Sciatic nerve (tissue), 2 donors: ENCODE measurements at regions not wholly inside any gene's neighbourhood (a gene's known extent, or its start where the extent isn't known, plus 50 kb on each side); places are given as distances from the start of the nearest gene placed in this dataset.
A peak's percentile ranks its signal among the peaks of the same experiment; 100 is the strongest.
"Not testable (repeated sequence)": the region's sequence is repeated elsewhere in the genome, so short reads cannot be mapped to it uniquely, and the experiment has no call there.

Experiments used
- ATAC-seq: fragments of 200-7000 bp; cut with Tn5 transposase; one replicate; pipeline ENCODE4 v1.9.1; 2020; ENCODE audit warnings: mild to moderate bottlenecking, moderate library complexity
- DNase-seq: peaks from one replicate; pipeline ENCODE4 v3.0.0-alpha.2; 2020; ENCODE audit warnings: low spot score
- intact Hi-C: fragments of 100-400 bp; cut with DNase I; formaldehyde crosslinking; loops from one replicate; pipeline ENCODE4 v1.14.2; 2022
- donor health status: DM: no; HTN: no; CAD: no.
- donor health status: DM: no; HTN: no; CAD: no.

DNA sequence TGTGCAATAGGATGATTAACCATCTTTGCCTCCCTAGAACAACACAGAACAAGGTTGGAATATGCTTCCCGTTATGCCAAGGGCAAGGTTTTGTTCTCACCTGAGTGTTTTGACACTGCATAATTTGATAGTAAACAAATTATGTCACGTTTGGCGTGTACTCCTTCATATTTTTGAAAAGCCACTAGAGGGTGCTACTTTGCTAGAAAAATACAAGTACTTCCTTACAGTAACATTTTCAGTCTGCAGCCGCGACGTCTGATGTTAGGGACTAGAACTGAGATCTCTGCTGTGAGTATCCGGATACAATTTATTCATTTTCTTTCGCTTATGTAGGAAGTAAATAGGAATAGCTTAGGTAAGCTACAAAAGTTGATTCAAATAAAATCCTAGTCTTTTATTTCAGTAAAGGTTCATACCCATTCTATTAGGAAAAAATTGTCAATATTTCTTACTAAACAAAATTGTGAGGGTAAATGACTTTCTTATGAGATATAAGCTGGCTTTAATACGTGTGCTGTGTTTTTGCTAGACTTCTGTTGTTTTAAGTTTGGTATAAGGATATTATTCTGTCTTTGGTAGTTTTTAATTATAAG lies 181.1 kb upstream of the WDFY3 start:
- ATAC-seq, result peak; percentile 84
- intact Hi-C loops, result no loop called here
- peak; percentile 65 for DNase-seq

DNA sequence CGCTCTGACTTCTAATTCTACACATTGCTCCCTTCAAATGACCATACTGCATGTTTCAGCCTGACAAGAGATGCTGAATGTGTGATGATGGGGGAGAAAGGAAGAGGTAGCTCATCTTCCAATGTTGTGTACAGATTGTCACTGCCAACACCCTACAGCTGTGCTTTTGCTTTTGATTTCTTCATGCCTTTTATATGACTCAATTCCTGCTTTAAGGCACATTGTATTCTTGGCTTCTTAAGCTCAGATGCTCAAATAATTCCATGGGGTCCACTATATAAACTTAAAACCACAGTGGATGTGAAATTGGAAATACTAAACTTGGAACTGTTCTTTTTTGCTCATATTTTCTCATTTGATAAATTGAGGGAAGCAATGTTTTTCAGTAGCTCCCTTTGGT lies 183.2 kb upstream of the WDFY3 start:
- intact Hi-C loops, result loop anchor here (10.0 kb wide), 1 partner anchor 595 kb away; no protein-coding TSS in a partner anchor
- DNase-seq (no peak), ATAC-seq (peak; percentile 51)

DNA sequence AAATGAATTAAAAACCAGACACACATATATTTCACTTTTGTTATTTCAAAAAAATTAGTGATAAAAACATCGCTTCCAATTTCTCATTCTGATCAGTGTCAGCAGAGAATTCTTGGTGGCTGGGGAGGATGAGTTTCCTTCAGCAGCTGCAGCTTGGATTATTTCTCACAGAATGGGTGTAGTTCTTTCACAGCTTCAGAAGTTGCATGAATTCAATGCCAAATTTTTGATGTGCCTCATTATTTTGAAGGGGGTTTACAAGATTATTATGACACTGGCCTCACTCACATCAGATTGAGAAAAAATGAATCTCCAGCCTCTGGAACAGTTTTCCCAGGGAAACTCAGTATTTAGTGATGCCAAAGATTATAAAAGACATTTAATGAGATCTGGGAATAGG lies 184.9 kb upstream of the WDFY3 start:
- DNase-seq, result no peak
- intact Hi-C loops, result loop anchor here (10.0 kb wide), 1 partner anchor 593 kb away; no protein-coding TSS in a partner anchor
- no peak for ATAC-seq

DNA sequence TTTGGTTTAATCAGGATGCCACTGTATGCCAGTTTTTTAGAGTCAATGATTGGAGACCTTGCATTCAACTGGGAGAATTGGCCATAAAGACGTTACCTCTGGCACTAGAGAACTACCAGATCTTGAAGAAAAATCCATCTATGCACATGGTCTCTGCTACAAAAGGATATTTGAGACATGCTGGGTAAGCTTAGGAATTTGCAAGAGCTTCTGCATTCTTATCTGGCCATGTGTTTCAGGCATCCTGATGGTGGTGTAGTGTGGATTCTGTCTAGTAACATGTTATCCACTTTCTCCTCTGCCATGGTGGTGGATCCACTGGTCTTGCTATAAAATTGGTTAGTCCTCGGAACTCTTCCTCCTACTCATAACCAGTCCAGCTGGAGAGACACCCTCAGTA lies 185.3 kb upstream of the WDFY3 start:
- intact Hi-C loops, result loop anchor here (10.0 kb wide), 1 partner anchor 593 kb away; no protein-coding TSS in a partner anchor
- ATAC-seq, result no peak
- DNase-seq, result no peak

DNA sequence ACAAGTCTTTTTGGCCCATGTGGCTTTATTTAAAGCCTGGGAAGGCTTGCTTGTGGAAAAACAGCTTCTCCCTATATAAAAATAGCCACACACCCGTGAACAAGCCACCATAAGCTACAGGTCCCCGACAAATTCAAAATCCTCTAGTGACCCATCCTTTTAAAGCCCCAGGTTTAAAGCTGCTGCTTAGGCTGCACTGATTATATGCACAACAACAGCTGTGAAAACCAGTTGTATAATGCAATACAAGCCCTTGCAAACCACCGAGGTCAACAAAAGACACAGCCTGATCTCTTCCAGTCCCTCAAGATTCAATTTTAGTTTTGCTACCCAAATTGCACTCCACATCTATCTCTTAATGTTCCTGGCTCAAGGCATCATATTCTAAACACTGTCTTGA lies 186.0 kb upstream of the WDFY3 start:
- DNase-seq (no peak), ATAC-seq (peak; percentile 73)
- intact Hi-C loops, result loop anchor here (10.0 kb wide), 1 partner anchor 592 kb away; no protein-coding TSS in a partner anchor

DNA sequence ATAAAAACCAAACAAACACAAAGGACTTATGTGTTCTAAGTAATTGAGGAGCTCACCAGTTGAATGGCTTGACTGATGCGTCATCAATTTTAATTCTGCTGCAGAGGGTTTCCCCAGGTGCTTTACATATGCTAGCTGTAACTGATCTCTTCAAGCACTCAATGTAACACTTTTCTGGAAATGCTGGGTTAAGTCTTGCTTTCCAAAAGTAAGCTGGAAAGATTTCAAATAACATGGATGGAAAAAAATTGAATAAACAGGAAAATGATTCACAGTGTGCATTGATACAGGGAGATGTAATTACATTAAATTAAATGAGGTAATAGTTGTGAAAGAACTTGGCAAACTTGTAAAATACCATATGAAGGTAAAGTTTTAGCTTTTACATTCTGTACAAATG lies 186.7 kb upstream of the WDFY3 start:
- ATAC-seq, result no peak
- intact Hi-C loops, result loop anchor here (10.0 kb wide), 1 partner anchor 592 kb away; no protein-coding TSS in a partner anchor
- no peak for DNase-seq

DNA sequence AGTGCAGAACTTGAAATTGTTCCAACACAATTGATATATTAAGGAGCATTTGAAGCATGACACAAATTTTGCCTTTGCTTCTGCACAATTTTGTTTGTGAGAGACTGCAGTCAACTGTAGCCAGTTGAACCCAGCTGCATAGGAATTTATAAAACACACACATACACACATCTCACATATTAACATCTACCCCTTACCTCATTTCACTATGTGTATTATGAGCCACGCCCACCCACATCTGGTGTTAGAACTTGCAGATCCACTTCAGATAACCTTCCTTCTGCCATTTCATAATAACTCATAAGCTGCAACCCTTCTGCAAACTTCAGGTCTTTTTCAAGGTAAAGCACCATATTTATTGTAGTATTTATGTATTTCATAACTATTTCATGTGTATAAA lies 188.1 kb upstream of the WDFY3 start:
- intact Hi-C loops, result loop anchor here (10.0 kb wide), 1 partner anchor 590 kb away; no protein-coding TSS in a partner anchor
- DNase-seq (no peak), ATAC-seq (no peak)

DNA sequence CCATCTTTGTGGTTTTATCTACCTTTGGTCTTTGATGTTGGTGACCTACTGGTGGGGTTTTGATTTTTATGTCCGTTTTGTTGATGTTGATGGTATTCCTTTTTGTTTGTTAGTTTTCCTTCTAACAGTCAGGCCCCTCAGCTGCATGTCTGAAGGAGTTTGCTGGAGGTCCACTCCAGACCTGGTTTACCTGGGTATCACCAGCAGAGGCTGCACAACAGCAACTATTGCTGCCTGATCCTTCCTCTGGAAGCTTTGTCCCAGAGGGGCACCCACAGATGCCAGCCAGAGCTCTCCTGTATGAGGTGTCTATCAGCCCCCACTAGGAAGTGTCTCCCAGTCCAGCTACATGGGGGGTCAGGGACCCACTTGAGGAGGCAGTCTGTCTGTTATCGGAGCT lies 199.3 kb upstream of the WDFY3 start:
- intact Hi-C loops, result no loop called here
- ATAC-seq (no peak), DNase-seq (no peak)

DNA sequence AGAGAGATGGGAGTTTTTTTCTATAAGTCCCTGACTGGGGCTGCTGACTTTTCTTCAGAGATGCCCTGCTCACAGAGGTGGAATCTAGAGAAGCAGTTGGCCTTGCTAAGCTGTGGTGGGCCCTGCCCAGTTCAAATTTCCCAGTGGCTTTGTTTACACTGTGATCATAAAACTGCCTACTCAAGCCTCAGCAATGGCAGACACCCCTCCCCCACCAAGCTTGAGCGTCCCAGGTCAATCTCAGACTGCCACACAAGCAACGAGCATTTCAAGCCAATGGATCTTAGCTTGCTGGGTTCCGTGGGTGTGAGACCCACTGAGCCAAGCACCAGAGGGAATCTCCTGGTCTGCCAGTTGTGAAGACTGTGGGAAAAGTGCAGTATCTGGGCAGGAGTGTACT lies 199.8 kb upstream of the WDFY3 start:
- intact Hi-C loops, result no loop called here
- ATAC-seq (no peak), DNase-seq (no peak)

DNA sequence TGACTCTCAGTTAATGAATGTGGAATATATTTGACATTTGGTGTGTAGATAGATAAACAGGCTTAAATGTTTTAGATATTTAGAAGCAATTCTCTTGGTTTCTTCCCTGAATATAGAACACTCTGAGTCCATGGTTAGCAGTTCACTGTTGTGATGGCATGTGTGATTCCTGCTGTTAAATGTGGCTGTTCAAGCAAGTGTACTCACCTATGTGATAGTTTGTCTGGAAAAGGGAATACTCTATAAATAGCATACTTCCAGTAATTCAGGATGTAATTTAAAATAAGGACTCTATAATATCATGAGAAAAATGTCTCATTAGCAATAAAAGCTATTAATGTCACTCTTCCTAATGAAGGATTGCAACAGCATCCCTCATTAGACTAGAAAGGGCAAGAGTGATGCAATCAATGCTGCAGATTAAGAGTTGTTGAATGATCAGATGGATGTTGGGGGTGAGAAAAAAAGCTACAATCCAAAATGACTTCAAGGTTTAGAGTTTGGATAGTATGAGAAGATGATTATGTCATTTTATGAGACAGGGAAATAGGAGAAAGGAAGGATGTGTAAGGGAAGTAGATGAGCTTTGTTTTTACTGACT lies 201.8 kb upstream of the WDFY3 start:
- DNase-seq (no peak), ATAC-seq (no peak)
- intact Hi-C loops, result no loop called here

DNA sequence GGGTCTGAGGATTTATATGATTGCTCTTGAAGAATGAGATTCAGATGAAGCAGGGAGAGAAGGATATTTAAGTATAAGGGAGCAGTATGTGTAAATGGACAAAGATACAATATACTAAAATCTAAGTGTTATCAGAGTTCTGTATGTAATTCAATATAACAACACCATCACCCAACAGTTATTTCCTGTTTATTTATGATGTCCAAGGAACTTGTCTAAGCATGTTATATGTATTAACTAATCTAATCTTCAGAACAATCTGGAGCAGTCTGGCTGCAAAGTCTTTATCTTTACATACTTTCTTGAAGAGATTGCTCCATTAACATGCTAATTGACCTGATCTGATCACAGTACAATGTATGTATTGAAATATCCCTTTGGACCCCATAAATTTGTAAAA lies 203.8 kb upstream of the WDFY3 start:
- DNase-seq (no peak), ATAC-seq (no peak)
- intact Hi-C loops, result no loop called here

DNA sequence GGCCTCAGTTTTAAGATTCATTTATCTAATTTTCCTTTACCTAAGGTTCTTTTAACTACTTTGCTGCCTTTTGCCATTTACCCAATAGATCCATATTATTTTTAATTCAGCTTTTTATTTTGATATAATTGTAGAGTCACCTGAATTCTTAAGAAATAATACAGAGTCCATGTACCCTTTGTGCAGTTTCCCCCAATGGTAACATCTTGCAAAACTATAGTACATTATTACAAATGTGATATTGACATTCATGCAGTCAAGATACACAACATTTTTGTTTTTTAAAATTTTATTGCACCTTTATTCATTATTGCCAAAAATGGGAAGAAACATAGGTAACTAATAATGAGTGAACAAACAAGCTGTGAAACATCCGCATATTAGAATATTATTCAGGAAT lies 208.7 kb upstream of the WDFY3 start:
- ATAC-seq (no peak), DNase-seq (no peak)
- intact Hi-C loops, result no loop called here

DNA sequence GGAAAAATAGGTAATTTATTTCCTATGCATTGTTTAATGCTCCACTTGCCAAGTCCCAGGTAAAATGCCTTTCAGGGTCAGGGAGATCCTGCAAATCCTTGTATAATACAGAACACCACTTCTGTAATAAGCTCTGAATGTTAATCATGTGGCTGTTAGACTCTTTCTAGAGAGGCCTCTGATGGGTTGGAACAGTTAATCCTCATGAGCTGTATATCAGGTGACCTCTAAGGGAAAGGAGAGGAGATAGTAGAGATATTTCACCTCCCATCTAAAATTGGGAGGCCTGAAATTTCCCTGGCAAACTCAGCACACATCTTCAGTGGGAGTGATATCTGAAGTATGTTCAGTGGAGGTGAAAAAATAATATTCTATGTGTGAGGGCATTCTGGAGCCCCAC lies 210.6 kb upstream of the WDFY3 start:
- no peak for ATAC-seq
- DNase-seq, result no peak
- intact Hi-C loops, result no loop called here

DNA sequence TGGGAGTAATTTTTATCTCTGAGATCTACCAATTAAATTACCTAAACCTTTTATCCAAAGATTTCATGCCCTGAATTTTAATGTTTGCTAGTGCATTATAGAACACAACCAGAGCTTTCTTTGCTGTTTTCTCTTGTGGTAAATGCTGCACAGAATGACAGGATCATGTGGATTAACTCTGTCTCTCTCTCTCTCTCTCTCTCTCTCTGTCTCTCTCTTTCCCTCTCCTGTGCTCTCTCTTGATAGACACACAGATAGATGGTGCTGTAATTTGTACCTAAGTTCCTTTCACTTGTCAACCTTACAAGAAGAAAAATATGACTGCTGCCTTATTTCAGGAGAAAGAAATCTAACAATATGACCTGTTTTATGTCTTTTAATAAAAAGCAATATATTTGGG lies 211.2 kb upstream of the WDFY3 start:
- DNase-seq, result no peak
- ATAC-seq, result no peak
- intact Hi-C loops, result no loop called here

DNA sequence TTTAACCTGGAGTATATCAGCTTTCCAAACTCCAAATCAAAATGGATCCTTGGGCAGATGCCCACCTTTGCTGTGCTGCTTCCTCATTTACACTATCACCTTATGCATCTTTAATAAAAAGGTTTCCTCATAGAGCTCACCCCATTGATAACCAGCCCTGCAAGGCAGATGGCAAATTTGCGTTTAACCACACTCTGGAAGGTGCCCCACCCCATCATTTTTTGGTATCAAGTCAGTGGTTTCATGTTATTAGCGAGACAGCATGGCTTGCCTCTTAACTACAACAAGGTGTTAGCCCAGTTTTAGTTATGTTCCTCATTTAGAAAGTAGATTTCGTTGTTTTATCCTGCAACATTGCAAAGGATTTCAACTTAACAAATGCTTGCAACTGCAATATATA lies 214.0 kb upstream of the WDFY3 start:
- DNase-seq, result no peak
- intact Hi-C loops, result no loop called here
- no peak for ATAC-seq

DNA sequence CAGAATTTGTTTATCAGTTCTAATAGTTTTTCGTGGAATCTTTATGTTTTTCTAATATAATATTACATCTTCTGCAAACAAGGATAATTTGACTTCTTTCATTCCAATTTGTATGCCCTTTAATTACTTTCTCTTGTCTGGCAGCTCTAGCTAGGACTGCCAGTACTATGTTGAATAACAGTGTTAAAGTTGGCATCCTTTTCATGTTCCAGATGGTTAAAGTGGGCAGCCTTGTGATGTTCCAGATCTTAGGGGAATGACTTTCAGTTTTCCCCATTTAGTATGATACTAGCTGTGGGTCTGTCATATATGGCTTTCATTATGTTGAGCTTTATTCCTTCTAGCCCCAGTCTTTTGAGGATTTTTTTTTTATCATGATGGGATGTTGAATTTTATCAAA lies 220.6 kb upstream of the WDFY3 start:
- ATAC-seq, result no peak
- intact Hi-C loops, result no loop called here
- no peak for DNase-seq

DNA sequence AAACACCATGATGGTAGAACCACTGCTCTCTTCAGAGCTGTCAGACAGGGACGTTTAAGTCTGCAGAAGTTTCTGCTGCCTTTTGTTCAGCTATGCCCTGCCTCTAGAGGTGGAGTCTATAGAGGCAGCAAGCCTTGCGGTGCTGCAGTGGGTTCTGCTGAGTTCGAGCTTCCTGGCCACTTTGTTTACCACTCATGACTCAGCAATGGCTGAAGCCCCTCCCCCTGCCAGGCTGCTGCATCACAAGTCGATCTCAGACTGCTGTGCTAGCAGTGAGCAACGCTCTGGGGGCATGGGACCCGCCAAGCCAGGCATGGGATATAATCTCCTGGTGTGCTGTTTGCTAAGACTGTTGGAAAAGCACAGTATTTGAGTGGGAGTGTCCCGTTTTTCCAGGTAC lies 229.5 kb upstream of the WDFY3 start:
- ATAC-seq, intact Hi-C loops: not testable (repeated sequence)

DNA sequence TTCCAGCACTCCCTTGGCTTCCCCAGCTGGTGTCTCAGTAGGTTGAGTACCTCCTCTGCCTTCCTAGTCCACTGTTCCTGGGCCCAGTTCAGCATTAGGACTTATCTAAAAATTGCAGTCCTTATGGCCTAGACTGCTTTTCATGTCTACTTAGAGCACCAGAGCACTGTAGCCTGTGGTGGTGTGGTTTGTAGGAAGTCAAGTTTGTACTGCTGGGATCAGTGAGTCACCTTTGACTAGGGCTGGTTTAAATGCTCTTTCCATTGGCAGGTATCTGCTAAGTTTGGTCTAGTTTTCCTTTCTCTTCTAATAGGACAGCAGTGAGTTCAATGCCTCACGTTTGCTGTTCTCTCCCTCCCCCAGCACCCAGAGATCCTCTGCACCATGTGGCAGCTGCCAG lies 233.6 kb upstream of the WDFY3 start:
- DNase-seq (no peak), ATAC-seq (no peak)
- intact Hi-C loops, result no loop called here

More for the DNA sequence above, 229.5 kb upstream of the WDFY3 start:
- not testable (repeated sequence) for DNase-seq

DNA sequence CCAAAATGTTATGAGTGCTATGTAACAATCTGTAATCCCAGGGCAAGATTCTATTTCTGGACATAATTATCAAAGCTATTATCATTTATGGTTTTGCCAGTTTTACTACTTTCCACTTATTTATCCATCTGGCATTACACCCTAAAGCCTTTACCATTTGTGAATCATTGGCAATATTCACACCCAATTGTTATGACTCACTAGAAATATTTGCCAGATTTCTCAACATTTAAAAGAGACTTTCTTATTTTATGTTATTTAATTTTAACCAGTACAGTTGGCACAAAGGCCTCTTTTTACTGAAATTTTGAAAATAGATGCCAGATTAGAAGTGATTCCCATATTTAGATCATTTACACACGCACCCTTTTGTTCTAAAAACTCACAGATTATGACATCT lies 242.7 kb upstream of the WDFY3 start:
- intact Hi-C loops, result no loop called here
- no peak for DNase-seq
- ATAC-seq, result no peak

DNA sequence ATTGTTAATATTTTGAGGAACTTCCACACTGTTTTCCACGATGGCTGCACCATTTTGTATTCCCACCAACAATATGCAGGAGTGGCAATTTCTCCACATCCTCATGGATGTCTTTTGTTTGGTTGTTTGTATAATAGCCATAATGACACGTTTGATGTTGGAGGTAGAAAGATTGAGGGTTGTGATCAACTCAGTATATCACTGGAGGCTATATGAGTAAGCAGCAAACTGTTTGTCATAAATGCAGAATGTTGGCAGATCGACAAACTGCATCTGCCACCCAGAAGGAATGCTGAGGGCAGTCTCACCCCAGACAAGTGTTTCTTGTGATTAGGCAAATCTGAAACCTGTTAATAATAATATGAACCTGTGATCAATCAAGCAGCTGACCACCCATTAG lies 243.9 kb upstream of the WDFY3 start:
- intact Hi-C loops, result no loop called here
- ATAC-seq (no peak), DNase-seq (no peak)

DNA sequence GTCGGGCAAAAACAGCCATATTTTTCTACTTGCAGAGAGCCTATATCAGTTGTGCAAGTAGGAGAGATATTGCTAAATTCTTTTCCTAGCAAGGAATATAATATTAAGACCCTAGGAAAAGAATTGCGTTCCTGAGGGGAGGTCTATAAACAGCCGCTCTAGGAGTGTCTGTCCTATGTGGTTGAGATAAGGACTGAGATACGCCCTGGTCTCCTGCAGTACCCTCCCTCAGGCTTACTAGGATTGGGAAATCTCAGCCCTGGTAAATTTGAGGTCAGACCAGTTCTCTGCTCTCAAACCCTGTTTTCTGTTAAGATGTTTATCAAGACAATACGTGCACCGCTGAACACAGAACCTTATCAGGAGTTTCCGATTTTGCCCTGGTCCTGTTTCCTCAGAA lies 250.1 kb upstream of the WDFY3 start:
- DNase-seq, intact Hi-C loops, ATAC-seq: not testable (repeated sequence)
